Trophoblast cell (in vitro differentiated cells and primary cell): ENCODE measurements at regions not wholly inside any gene's neighbourhood (a gene's known extent, or its start where the extent isn't known, plus 50 kb on each side); places are given as distances from the start of the nearest gene placed in this dataset.
A peak's percentile ranks its signal among the peaks of the same experiment; 100 is the strongest.

ENCODE experiments used
- DNase-seq, 2 donors: peaks; one replicate each; pipeline ENCODE4 v3.0.0-alpha.2; 2016
- H2AFZ ChIP-seq: 2 replicates; pipeline ENCODE4 v1.6.1; 2013; ENCODE audit warnings: low read length, moderate library complexity, mild to moderate bottlenecking; ENCODE audit not compliant: insufficient read depth, poor library complexity
- H2AK5ac ChIP-seq: 2 replicates; pipeline ENCODE4 v1.6.1; 2013; ENCODE audit warnings: mild to moderate bottlenecking, low read length
- H2BK120ac ChIP-seq: 2 replicates; pipeline ENCODE4 v1.6.1; 2013; ENCODE audit warnings: low read length, mild to moderate bottlenecking, moderate library complexity; ENCODE audit not compliant: insufficient read depth, poor library complexity
- H2BK12ac ChIP-seq: 2 replicates; pipeline ENCODE4 v1.6.1; 2013; ENCODE audit warnings: mild to moderate bottlenecking, low read length, moderate library complexity
- H2BK5ac ChIP-seq: 2 replicates; pipeline ENCODE4 v1.6.1; 2013; ENCODE audit warnings: low read length, low read depth, moderate library complexity, mild to moderate bottlenecking; ENCODE audit not compliant: poor library complexity
- H3K14ac ChIP-seq: 2 replicates; pipeline ENCODE4 v1.6.1; 2013; ENCODE audit warnings: mild to moderate bottlenecking, low read length
- H3K18ac ChIP-seq: 2 replicates; pipeline ENCODE4 v1.6.1; 2013; ENCODE audit warnings: mild to moderate bottlenecking, low read length
- H3K23ac ChIP-seq: 2 replicates; pipeline ENCODE4 v1.6.1; 2013; ENCODE audit warnings: low read length
- H3K27ac ChIP-seq: 2 replicates; pipeline ENCODE4 v1.5.1; 2013; ENCODE audit warnings: low read depth, mild to moderate bottlenecking, inconsistent platforms, low read length, moderate library complexity
- H3K27me3 ChIP-seq: 2 replicates; pipeline ENCODE4 v1.6.1; 2013; ENCODE audit warnings: inconsistent platforms, mild to moderate bottlenecking, low read length, moderate library complexity; ENCODE audit not compliant: insufficient read depth
- H3K36me3 ChIP-seq, 2 experiments: 1 replicate in 1 of 2; 2 replicates in 1 of 2; pipeline ENCODE4 v1.6.1; 2013; ENCODE audit warnings: low read length in 2 of 2, mild to moderate bottlenecking in 2 of 2, moderate library complexity in 1 of 2; ENCODE audit not compliant: insufficient read depth in 2 of 2, control insufficient read depth in 1 of 2
- H3K4ac ChIP-seq: 2 replicates; pipeline ENCODE4 v1.6.1; 2013; ENCODE audit warnings: low read depth, mild to moderate bottlenecking, low read length, moderate library complexity
- H3K4me1 ChIP-seq, 2 experiments: 1 replicate in 1 of 2; 2 replicates in 1 of 2; pipeline ENCODE4 v1.6.1; 2013; ENCODE audit warnings: low read length in 2 of 2, mild to moderate bottlenecking in 2 of 2, moderate library complexity in 1 of 2; ENCODE audit not compliant: insufficient read depth in 2 of 2, control insufficient read depth in 1 of 2
- H3K4me2 ChIP-seq: 2 replicates; pipeline ENCODE4 v1.6.1; 2013; ENCODE audit warnings: inconsistent platforms, mild to moderate bottlenecking, low read length, moderate library complexity
- H3K4me3 ChIP-seq: 2 replicates; pipeline ENCODE4 v1.5.1; 2013; ENCODE audit warnings: mild to moderate bottlenecking, low read depth, low read length, inconsistent platforms
- H3K79me1 ChIP-seq: one replicate; pipeline ENCODE4 v1.6.1; 2013; ENCODE audit warnings: low read length
- H3K79me2 ChIP-seq: 2 replicates; pipeline ENCODE4 v1.6.1; 2013; ENCODE audit warnings: low read length, mild to moderate bottlenecking; ENCODE audit not compliant: control insufficient read depth, insufficient read depth, poor library complexity
- H3K9ac ChIP-seq: 2 replicates; pipeline ENCODE4 v1.6.1; 2013; ENCODE audit warnings: mild to moderate bottlenecking, low read length
- H3K9me3 ChIP-seq: 2 replicates; pipeline ENCODE4 v1.6.1; 2013; ENCODE audit warnings: low read depth, mild to moderate bottlenecking, control low read depth, inconsistent platforms, low read length; ENCODE audit not compliant: insufficient read depth
- H4K12ac ChIP-seq: 2 replicates; pipeline ENCODE4 v1.6.1; 2013; ENCODE audit warnings: low read depth, mild to moderate bottlenecking, low read length, moderate library complexity
- H4K8ac ChIP-seq: 2 replicates; pipeline ENCODE4 v1.6.1; 2013; ENCODE audit warnings: low read depth, mild to moderate bottlenecking, low read length, moderate library complexity
- H4K91ac ChIP-seq: one replicate; pipeline ENCODE4 v1.6.1; 2013; ENCODE audit warnings: low read depth, mild to moderate bottlenecking, low read length, moderate library complexity
- WGBS: extraction: QIAGEN DNeasy Blood & Tissue Kit; methylation state at CpG from one replicate; pipeline ENCODE4 v1.1.7; 2013; ENCODE audit warnings: missing lambda C conversion rate; ENCODE audit not compliant: insufficient read length, insufficient coverage; ENCODE audit errors: extremely low coverage; 5-methylcytosine and 5-hydroxymethylcytosine counted together

- H3K79me2 ChIP-seq, result no peaks in the 10 kb centered on the region
- no peaks in the 10 kb centered on the region for H3K4me1 ChIP-seq
- no peak overlapping the region for H4K12ac ChIP-seq
- H3K4ac ChIP-seq, result no peak overlapping the region
- H2AFZ ChIP-seq, result no peak overlapping the region
- H3K27ac ChIP-seq, result no peak overlapping the region
- H3K23ac ChIP-seq, result no peak overlapping the region
- no peak for DNase-seq
- H3K14ac ChIP-seq, result no peak overlapping the region
- H3K27me3 ChIP-seq, result no peaks in the 10 kb centered on the region
- H4K8ac ChIP-seq, result no peak overlapping the region
- H2BK12ac ChIP-seq, result no peak overlapping the region
- no peak overlapping the region for H4K91ac ChIP-seq
- H3K4me3 ChIP-seq, result no peak overlapping the region
- H3K9ac ChIP-seq, result no peak overlapping the region
- no peaks in the 10 kb centered on the region for H3K36me3 ChIP-seq
- H2BK120ac ChIP-seq, result no peak overlapping the region
- no peak overlapping the region for H3K4me2 ChIP-seq
- H3K9me3 ChIP-seq, result peaks cover 1% of the 10 kb centered on the region
- no peak overlapping the region for H2BK5ac ChIP-seq
- H2AK5ac ChIP-seq, result no peak overlapping the region
- H3K18ac ChIP-seq, result no peak overlapping the region
- H3K79me1 ChIP-seq, result no peaks in the 10 kb centered on the region
- WGBS, result no CpG with 5 or more reads among the region's 7 CpGs
Observed at GRCh38 chr5:157930710-157931109, 71.8 kb upstream of the CLINT1 start.

- no CpG with 5 or more reads among the region's 4 CpGs for WGBS
- Histone ChIP-seq H2AFZ (no peak overlapping the region), H3K79me1 (no peaks in the 10 kb centered on the region), H3K23ac (no peak overlapping the region), H3K9ac (no peak overlapping the region), H3K79me2 (no peaks in the 10 kb centered on the region), H3K27me3 (no peaks in the 10 kb centered on the region), H3K9me3 (no peaks in the 10 kb centered on the region), H3K36me3 (no peaks in the 10 kb centered on the region), H2AK5ac (no peak overlapping the region), H3K27ac (no peak overlapping the region), H3K4ac (no peak overlapping the region), H3K4me1 (no peaks in the 10 kb centered on the region), H4K8ac (no peak overlapping the region), H2BK12ac (no peak overlapping the region), H3K14ac (no peak overlapping the region), H2BK5ac (no peak overlapping the region), H3K4me3 (no peak overlapping the region), H2BK120ac (no peak overlapping the region), H4K12ac (no peak overlapping the region), H3K18ac (no peak overlapping the region), H3K4me2 (no peak overlapping the region), H4K91ac (no peak overlapping the region)
- no peak for DNase-seq
Observed at GRCh38 chr5:157926977-157927376, 68.0 kb upstream of the CLINT1 start.

DNA sequence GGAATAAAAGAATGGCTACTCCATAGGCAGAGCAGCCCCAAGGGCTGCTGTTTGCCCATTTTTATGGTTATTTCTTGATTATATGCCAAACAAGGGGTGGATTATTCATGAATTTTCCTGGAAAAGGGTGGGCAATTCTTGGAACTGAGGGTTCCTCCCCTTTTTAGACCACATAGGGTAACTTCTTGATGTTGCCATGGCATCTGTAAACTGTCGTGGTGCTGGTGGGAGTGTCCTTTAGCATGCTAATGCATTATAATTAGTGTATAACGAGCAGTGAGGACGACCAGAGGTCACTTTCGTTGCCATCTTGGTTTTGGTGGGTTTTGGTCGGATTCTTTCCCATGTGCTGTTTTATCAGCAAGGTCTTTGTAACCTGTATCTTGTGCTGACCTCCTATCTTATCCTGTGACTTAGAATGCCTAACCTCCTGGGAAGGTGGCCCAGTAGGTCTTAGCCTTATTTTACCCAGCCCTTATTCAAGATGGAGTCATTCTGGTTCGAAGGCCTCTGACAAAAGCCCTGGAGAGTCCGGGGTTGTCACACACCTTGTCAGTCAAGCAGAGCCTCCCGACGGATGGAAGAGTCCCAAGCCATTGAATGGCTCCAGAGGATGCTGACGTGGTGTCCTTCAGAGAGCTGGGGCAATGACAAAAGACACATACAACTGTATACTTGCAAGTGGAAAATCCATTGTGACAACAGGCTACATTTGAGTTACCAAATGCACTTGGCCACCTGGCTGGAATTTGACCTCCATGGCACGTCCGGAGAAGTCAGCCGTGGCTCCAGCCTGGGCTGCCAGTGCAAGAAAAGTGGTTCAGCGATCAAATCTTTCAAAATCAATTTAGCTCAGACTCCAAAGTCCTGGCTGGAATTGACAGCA lies 67.1 kb upstream of the CLINT1 start:
- Histone ChIP-seq H3K79me2 (no peaks in the 10 kb centered on the region), H3K27me3 (no peaks in the 10 kb centered on the region), H3K79me1 (no peaks in the 10 kb centered on the region), H2AK5ac (no peak overlapping the region), H3K9ac (no peak overlapping the region), H3K36me3 (no peaks in the 10 kb centered on the region), H4K91ac (no peak overlapping the region), H3K18ac (no peak overlapping the region), H2BK12ac (no peak overlapping the region), H2AFZ (no peak overlapping the region), H2BK120ac (no peak overlapping the region), H3K4me2 (no peak overlapping the region), H4K12ac (no peak overlapping the region), H3K4ac (no peak overlapping the region), H3K4me1 (no peaks in the 10 kb centered on the region), H3K27ac (no peak overlapping the region), H3K14ac (no peak overlapping the region), H3K23ac (no peak overlapping the region), H2BK5ac (no peak overlapping the region), H4K8ac (no peak overlapping the region), H3K4me3 (no peak overlapping the region), H3K9me3 (no peaks in the 10 kb centered on the region)
- WGBS, result no CpG with 5 or more reads among the region's 14 CpGs
- no peak for DNase-seq

- Histone ChIP-seq H3K4me1 (no peaks in the 10 kb centered on the region), H3K27ac (no peak overlapping the region), H4K12ac (no peak overlapping the region), H3K4me3 (no peak overlapping the region), H2BK5ac (no peak overlapping the region), H3K4me2 (no peak overlapping the region), H2BK120ac (no peak overlapping the region), H3K79me1 (no peaks in the 10 kb centered on the region), H3K9ac (peak overlapping the region; percentile 50), H2AK5ac (no peak overlapping the region), H3K27me3 (no peaks in the 10 kb centered on the region), H4K91ac (no peak overlapping the region), H3K9me3 (no peaks in the 10 kb centered on the region), H3K18ac (no peak overlapping the region), H2AFZ (no peak overlapping the region), H3K4ac (no peak overlapping the region), H3K79me2 (no peaks in the 10 kb centered on the region), H3K23ac (no peak overlapping the region), H3K36me3 (no peaks in the 10 kb centered on the region), H4K8ac (no peak overlapping the region), H3K14ac (no peak overlapping the region), H2BK12ac (no peak overlapping the region)
- WGBS, result no CpG with 5 or more reads among the region's 8 CpGs
- DNase-seq, result no peak
Observed at GRCh38 chr5:157924931-157925729, 66.2 kb upstream of the CLINT1 start.
